Hematopoietic multipotent progenitor cell treated with erythropoietin and hydrocortisone succinate and interleukin-3 and kit ligand, for 4 days (in vitro differentiated cells): ENCODE measurements at regions not wholly inside any gene's neighbourhood (a gene's known extent, or its start where the extent isn't known, plus 50 kb on each side); places are given as distances from the start of the nearest gene placed in this dataset.
"Not testable (repeated sequence)": the region's sequence is repeated elsewhere in the genome, so short reads cannot be mapped to it uniquely, and the experiment has no call there.

Experiments
- DNase-seq: peaks from one replicate; pipeline ENCODE4 v3.0.0-alpha.2; 2015

GRCh38 chr15:79540551-79540950, 108.4 kb downstream of the MINAR1 start:
- peak; percentile 58 for DNase-seq

DNA sequence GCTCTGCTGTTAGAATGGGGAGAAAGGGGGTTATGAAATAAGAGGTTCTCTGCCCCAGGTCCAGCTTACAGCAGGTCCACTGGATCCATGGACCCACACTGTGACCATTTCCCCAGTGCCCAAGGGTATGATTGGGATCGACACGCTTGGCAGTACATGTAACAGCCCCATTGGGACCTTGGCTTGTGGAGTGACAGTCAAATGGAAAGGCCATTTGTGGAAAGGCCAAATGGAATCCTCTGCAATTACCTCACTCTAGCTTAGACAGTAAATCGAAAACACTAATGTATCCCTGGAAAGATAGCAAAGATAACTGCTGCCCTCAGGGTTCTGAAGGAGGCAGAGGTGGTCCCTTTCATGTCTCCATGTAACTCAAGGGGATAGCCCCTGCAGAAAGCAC, 109.1 kb downstream of the MINAR1 start:
- no peak for DNase-seq

DNA sequence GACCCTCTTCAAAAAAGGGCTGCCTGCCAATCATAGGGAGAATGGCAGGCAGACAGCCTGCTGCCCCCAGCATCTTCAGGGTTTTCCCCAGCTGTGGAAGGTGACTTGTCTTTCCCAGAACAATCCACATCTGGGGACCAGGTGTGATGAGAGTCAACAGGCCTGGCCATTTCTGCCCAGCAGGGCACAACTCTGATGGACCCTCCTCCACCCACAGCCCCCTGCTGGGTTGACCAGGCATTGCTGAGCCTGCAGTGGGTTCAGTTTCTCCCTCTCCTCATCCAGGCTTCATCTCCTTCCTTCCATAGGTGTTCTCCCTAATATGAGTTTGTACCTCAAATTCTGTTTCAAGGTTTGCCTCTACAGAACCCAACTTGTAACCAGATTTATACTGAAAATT, 111.0 kb downstream of the MINAR1 start:
- no peak for DNase-seq

GRCh38 chr15:79549196-79549595, 117.1 kb downstream of the MINAR1 start:
- DNase-seq, result no peak

- DNase-seq, result no peak
These were observed 128.2 kb downstream of the MINAR1 start for GRCh38 chr15:79560384-79560783.

DNA sequence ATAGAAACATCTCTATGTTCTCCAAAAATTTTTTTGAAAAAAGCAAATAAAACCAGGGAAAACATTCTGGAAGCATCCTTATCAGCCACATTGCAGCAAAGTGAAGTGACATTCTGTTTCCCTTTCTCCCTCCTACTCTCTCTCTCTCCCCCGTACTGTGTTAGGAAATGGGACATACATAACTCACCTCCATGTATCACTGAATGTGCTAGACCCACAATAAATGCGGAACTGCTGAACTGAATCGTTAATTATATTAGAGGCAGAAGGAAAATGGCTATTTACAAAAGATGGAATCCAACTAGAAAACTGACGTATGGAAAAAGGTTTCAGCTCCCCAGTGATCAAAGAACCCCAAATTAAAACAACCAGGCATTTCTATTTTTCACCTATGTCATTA, 129.8 kb downstream of the MINAR1 start:
- no peak for DNase-seq

DNA sequence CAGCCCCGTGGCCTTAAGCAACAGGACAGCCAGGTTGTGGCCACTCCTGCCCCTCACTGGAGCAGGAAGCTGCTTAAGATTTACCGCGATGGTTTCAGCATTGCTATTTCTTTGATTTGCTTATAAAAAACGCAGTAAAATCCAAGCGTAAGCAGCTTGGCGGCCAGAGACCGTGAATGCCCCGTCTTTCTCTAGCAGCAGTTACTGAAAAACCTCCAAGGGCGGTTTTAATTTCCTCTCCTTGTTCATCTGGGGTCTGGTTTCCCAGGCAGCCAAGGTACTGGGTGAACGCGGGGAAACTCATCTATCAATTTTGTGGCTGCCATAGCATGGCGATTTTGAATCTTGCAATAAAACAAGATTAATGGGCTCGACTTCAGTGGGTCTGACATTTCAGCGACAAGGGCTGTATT, 130.3 kb downstream of the MINAR1 start:
- DNase-seq, result no peak

- DNase-seq, result no peak
These were observed 130.8 kb downstream of the MINAR1 start for GRCh38 chr15:79562899-79563298.

DNA sequence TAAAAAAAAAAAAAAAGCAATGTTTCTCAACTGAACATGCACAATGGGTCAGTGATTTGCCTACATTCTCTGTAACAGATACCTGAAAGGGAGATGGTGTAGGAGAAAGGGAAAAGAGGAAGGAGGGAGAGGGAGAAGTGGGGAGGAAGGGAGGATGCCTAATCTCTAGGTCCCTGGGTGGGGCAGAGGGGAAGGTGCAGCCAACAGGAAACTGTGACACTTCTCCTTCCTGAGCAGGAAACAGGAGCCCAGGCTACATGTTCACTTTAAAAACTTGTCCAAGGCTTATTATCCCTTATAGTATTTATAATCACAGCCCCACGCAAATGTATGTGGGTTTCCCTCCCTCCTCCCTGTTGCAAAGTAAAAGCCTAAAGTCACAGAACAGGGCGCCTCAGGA, 137.9 kb downstream of the MINAR1 start:
- no peak for DNase-seq

DNA sequence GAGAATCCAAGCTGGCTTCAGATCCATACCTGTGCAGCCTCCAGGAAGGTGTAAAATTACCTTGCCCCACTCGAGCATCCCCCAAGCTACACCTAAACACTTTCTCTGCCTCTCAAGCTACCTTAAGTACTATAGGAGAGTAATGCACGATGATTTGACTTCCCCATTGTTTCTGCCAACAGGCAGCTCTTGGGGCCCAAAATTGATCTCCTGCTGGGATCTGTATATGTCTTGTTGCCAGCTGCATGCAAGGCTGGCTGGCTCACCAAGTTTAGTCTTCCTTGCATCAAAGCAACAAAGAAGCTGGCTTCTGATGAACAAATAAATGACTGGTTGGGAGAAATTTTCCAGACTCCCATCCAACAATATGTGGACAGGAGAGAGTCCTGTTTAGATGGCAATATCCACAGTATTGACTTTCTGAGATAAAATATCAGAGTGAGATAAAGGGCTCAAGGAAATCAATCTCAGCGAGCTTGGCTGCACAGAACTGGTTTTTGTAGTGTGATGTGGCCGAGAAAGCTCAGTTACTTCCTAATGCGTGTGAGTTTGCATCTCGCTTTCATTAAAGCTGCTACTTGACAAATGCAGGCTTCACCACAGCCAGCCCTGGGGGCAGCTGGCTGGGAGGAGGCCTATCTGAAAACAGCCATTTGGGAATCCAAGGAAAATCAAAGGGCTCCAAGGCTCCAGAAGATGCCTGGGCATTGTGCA, 140.7 kb downstream of the MINAR1 start:
- DNase-seq, result no peak

GRCh38 chr15:79574431-79575273, 142.5 kb downstream of the MINAR1 start:
- not testable (repeated sequence) for DNase-seq

DNA sequence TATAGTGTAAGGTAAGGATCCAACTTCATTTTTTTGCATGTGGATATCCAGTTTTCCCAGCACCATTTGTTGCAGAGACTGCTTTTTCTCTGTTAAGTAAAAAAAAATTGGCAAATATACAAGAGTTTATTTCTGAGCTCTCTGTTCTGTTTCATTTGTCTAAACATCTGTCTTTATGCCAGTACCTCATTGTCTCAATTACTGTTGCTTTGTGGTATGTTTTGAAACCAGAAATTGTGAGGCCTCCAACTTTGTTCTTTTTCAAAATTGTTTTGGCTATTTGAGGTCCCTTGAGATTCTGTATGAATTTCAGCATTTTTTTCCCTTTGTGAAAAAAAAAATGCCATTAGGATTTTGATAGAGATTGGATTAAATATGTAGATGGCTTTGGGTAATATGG, 150.5 kb downstream of the MINAR1 start:
- DNase-seq, result no peak

DNA sequence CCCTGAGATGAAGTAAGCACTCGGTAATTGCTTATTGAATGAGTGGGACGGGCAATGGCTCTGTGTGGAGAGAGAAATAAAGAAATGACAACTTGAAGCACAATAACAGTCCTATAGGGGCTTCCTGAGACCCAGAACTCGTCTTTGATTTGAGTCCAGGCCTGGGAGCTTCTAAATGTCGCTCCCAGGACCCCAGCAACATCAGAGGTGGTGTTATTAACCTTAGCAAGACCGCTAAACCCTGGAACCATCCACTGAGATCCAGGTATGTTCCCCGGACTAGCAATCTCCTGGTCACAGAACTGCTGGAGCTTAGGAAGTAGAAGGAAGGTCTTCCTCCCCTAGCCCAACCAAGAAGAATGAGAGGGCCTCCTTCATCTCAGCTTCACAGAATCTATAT, 160.0 kb downstream of the MINAR1 start:
- DNase-seq, result no peak

- DNase-seq, result peak; percentile 11
These were observed 161.2 kb downstream of the MINAR1 start for GRCh38 chr15:79593119-79593869.

- DNase-seq, result no peak
These were observed 163.2 kb downstream of the MINAR1 start for GRCh38 chr15:79595306-79595705.

- DNase-seq, result peak; percentile 97
These were observed 164.0 kb downstream of the MINAR1 start for GRCh38 chr15:79595995-79596622.

DNA sequence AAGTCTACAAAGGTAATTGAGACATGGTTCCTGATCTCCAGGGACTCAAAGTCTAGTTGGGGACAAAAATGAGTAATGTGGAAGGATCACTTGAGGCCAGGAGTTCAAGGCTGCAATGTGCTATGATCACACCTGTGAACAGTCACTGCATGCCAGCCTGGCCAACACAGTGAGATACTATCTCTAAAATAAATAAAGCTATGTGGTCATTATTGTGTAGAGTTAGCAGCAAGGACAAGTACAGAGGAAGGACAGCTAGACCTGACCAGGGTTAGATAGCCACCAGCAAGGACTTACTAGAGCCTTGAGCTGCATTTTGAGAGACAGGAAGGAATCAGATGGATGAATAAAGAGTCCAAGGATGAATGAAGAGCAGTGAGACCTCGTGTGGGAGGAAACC, 166.5 kb downstream of the MINAR1 start:
- no peak for DNase-seq

DNA sequence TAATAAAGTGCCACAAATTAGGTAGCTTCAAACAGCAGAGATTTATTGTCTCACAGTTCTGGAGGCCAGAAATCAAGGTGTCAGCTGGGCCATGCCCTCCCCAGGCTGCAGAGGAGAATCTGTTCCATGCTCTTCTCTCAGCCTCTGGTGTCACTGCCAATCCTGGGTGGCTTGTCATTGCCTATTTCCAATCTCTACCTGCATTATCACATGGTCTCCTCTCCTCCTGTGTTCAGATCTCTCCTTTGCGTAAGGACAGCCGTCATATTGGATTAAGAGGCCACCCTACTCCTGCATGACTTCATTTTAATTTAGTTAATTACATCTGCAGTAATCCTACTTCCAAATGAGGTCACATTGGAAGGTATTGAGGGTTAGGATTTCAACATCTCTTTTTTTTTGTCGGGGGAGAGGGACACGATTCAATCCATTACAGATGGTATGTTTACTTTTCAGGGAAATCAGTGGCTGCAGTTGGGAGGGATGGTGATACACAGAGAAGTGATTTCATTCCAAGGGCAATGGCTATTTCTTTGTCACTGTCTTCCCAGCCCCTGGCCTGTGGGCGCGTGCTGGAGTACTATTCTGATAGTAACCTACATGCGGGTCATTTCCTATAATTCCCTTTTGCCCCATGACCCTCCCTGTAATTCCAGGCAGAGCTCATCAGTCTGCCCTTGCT, 169.4 kb downstream of the MINAR1 start:
- DNase-seq, result no peak

DNA sequence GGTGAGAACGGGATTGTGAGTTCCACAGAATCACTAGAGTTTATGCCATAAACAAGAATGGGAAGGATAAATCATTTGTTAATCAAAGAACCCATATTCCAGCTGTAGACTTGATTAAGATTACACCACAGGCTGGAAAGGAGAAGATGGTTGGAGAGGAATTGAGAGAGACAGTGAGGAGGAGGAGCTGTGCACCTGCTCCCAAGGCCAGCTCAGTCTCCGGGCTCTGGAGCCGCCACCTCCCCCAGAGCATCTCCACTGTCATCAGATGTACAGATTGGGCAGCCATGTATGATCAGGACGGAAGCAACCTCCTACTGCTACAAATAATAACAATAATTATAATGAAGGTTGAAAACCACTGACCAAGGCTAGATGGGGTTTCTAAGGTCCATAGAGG, 170.0 kb downstream of the MINAR1 start:
- no peak for DNase-seq

DNA sequence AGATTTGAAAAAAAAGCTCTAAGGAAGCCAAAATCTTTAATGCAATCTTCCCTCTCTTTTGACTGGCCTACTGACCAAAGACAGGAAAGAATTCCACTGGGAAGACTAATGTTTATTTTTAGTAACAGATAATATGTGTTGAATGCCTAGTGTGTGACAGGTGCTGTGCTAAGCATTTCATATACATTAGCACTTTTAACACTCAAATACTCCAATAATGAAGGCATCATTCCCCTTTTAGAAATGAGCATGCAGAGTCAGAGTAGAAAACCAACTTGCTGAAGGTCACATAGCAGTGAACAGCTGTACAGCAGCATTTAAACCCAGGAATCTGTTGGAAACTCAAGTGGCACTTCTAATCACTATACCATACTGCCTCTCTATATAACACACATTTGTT, 170.6 kb downstream of the MINAR1 start:
- DNase-seq, result no peak

GRCh38 chr15:79606831-79607355, 174.8 kb downstream of the MINAR1 start:
- DNase-seq, result no peak
